ENCODE measurements at regions not wholly inside any gene's neighbourhood (a gene's known extent, or its start where the extent isn't known, plus 50 kb on each side); places are given as distances from the start of the nearest gene placed in this dataset.

- no peak for DNase-seq (ENCODE audit: low spot score)
These were observed 117.5 kb downstream of the NAV1 start for GRCh38 chr1:201656311-201657032.

- no peak for DNase-seq (ENCODE audit: low spot score)
These were observed 120.6 kb downstream of the NAV1 start for GRCh38 chr1:201659572-201659971.

GRCh38 chr1:201660931-201661822 is 122.2 kb downstream of the NAV1 start:
- DNase-seq (ENCODE audit: low spot score) = no peak

- no peak for DNase-seq (ENCODE audit: low spot score)
These were observed 123.0 kb downstream of the NAV1 start for GRCh38 chr1:201661823-201662359.

- no peak for DNase-seq (ENCODE audit: low spot score)
These were observed 123.7 kb downstream of the NAV1 start for GRCh38 chr1:201662646-201663045.

- DNase-seq (ENCODE audit: low spot score) = no peak
These were observed 124.7 kb downstream of the NAV1 start for GRCh38 chr1:201663491-201664113.

- no peak for DNase-seq (ENCODE audit: low spot score)
These were observed 126.1 kb downstream of the NAV1 start for GRCh38 chr1:201665036-201665435.

- no peak for DNase-seq (ENCODE audit: low spot score)
These were observed 127.2 kb downstream of the NAV1 start for GRCh38 chr1:201666102-201666501.

GRCh38 chr1:201666645-201667044 is 127.7 kb downstream of the NAV1 start:
- no peak for DNase-seq (ENCODE audit: low spot score)

- no peak for DNase-seq (ENCODE audit: low spot score)
These were observed 128.6 kb downstream of the NAV1 start for GRCh38 chr1:201667479-201667878.

GRCh38 chr1:201670517-201670916 is 131.6 kb downstream of the NAV1 start:
- DNase-seq (ENCODE audit: low spot score) = no peak

GRCh38 chr1:201672685-201673084 is 133.8 kb downstream of the NAV1 start:
- DNase-seq (ENCODE audit: low spot score) = no peak

GRCh38 chr1:201673093-201673492 is 134.2 kb downstream of the NAV1 start:
- DNase-seq (ENCODE audit: low spot score) = no peak

- no peak for DNase-seq (ENCODE audit: low spot score)
These were observed 135.0 kb downstream of the NAV1 start for GRCh38 chr1:201673915-201674314.

- DNase-seq (ENCODE audit: low spot score) = no peak
These were observed 136.2 kb downstream of the NAV1 start for GRCh38 chr1:201675143-201675542.

GRCh38 chr1:201676197-201676596 is 137.3 kb downstream of the NAV1 start:
- DNase-seq (ENCODE audit: low spot score) = peak; percentile 50

GRCh38 chr1:201676641-201677040 is 137.7 kb downstream of the NAV1 start:
- no peak for DNase-seq (ENCODE audit: low spot score)

GRCh38 chr1:201678264-201679101 is 139.6 kb downstream of the NAV1 start:
- no peak for DNase-seq (ENCODE audit: low spot score)

- no peak for DNase-seq (ENCODE audit: low spot score)
These were observed 142.4 kb downstream of the NAV1 start for GRCh38 chr1:201681375-201681774.

GRCh38 chr1:201682964-201683363 is 144.0 kb downstream of the NAV1 start:
- no peak for DNase-seq (ENCODE audit: low spot score)

GRCh38 chr1:201683397-201683796 is 144.5 kb downstream of the NAV1 start:
- no peak for DNase-seq (ENCODE audit: low spot score)

- no peak for DNase-seq (ENCODE audit: low spot score)
These were observed 143.5 kb upstream of the IPO9 start for GRCh38 chr1:201685485-201685884.
